ENCODE measurements at regions not wholly inside any gene's neighbourhood (a gene's known extent, or its start where the extent isn't known, plus 50 kb on each side); places are given as distances from the start of the nearest gene placed in this dataset.

GRCh38 chr12:98235301-98235700 lies 280.1 kb upstream of the TMPO start:
- TF ChIP-seq EZH2 (IDR thresholded peaks at IDR 0.05), result no peak
- TF ChIP-seq, protein P1, sequence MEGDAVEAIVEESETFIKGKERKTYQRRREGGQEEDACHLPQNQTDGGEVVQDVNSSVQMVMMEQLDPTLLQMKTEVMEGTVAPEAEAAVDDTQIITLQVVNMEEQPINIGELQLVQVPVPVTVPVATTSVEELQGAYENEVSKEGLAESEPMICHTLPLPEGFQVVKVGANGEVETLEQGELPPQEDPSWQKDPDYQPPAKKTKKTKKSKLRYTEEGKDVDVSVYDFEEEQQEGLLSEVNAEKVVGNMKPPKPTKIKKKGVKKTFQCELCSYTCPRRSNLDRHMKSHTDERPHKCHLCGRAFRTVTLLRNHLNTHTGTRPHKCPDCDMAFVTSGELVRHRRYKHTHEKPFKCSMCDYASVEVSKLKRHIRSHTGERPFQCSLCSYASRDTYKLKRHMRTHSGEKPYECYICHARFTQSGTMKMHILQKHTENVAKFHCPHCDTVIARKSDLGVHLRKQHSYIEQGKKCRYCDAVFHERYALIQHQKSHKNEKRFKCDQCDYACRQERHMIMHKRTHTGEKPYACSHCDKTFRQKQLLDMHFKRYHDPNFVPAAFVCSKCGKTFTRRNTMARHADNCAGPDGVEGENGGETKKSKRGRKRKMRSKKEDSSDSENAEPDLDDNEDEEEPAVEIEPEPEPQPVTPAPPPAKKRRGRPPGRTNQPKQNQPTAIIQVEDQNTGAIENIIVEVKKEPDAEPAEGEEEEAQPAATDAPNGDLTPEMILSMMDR (IDR thresholded peaks at IDR 0.05), result no peak
- no peak overlapping the region for H3K4me2 ChIP-seq

GRCh38 chr12:98238515-98239130 lies 276.8 kb upstream of the TMPO start:
- no peaks in the 10 kb centered on the region for H3K27me3 Mint-ChIP-seq (ENCODE audit: insufficient read depth, low read depth)
- Histone ChIP-seq H2AFZ (replicated peaks) (no peak overlapping the region), H4K20me1 (ENCODE audit: low read depth) (no peaks in the 10 kb centered on the region), H3F3A (ENCODE audit: low read depth) (no peaks in the 10 kb centered on the region), H3K4me2 (no peak overlapping the region), H3K79me2 (ENCODE audit: low read depth) (no peaks in the 10 kb centered on the region), H3K4me3 (no peak overlapping the region), H3K36me3 (no peaks in the 10 kb centered on the region), H3K9ac (no peak overlapping the region), H3K4me1 (peaks cover 15% of the 10 kb centered on the region), H3K27me3 (no peaks in the 10 kb centered on the region), H3K27ac (no peak overlapping the region), H3K9me3 (ENCODE audit: low read depth) (no peaks in the 10 kb centered on the region)
- peaks cover 10% of the 10 kb centered on the region for H3K4me1 Mint-ChIP-seq
- TF ChIP-seq EZH2phosphoT487 (IDR thresholded peaks at IDR 0.05) (no peak), EZH2 (IDR thresholded peaks at IDR 0.05) (no peak)
- TF ChIP-seq, protein P1 (IDR thresholded peaks at IDR 0.05), result no peak
- H3K9me3 Mint-ChIP-seq, result peaks cover 10% of the 10 kb centered on the region
- H3K36me3 Mint-ChIP-seq, result peaks cover 4% of the 10 kb centered on the region
- no peak overlapping the region for H3K27ac Mint-ChIP-seq
- DNase-seq (ENCODE audit: low spot score), result no peak
- no peak overlapping the region for H3K4me3 Mint-ChIP-seq

More at GRCh38 chr12:98235301-98235700, 280.1 kb upstream of the TMPO start:
- H3K36me3 Mint-ChIP-seq, result peaks cover 1% of the 10 kb centered on the region
- Histone ChIP-seq H3K27me3 (no peaks in the 10 kb centered on the region), H3F3A (ENCODE audit: low read depth) (no peaks in the 10 kb centered on the region), H3K4me1 (peaks cover 18% of the 10 kb centered on the region), H3K9ac (no peak overlapping the region), H2AFZ (replicated peaks) (no peak overlapping the region), H3K36me3 (no peaks in the 10 kb centered on the region), H3K4me3 (no peak overlapping the region), H4K20me1 (ENCODE audit: low read depth) (no peaks in the 10 kb centered on the region), H3K79me2 (ENCODE audit: low read depth) (no peaks in the 10 kb centered on the region), H3K9me3 (ENCODE audit: low read depth) (no peaks in the 10 kb centered on the region), H3K27ac (no peak overlapping the region)
- no peaks in the 10 kb centered on the region for H3K27me3 Mint-ChIP-seq (ENCODE audit: insufficient read depth, low read depth)
- no peak overlapping the region for H3K4me3 Mint-ChIP-seq
- no peak overlapping the region for H3K27ac Mint-ChIP-seq
- no peak for DNase-seq (ENCODE audit: low spot score)
- peaks cover 16% of the 10 kb centered on the region for H3K4me1 Mint-ChIP-seq
- peaks cover 3% of the 10 kb centered on the region for H3K9me3 Mint-ChIP-seq

- Histone ChIP-seq H3K4me2 (no peak overlapping the region), H3K4me3 (no peak overlapping the region), H3K9me3 (ENCODE audit: low read depth) (no peaks in the 10 kb centered on the region), H3F3A (ENCODE audit: low read depth) (no peaks in the 10 kb centered on the region), H3K79me2 (ENCODE audit: low read depth) (no peaks in the 10 kb centered on the region), H3K9ac (no peak overlapping the region), H3K27ac (no peak overlapping the region), H3K4me1 (no peaks in the 10 kb centered on the region), H3K27me3 (no peaks in the 10 kb centered on the region), H3K36me3 (no peaks in the 10 kb centered on the region), H4K20me1 (ENCODE audit: low read depth) (no peaks in the 10 kb centered on the region), H2AFZ (replicated peaks) (no peak overlapping the region)
- Mint-ChIP-seq H3K4me3 (no peak overlapping the region), H3K27me3 (ENCODE audit: insufficient read depth, low read depth) (no peaks in the 10 kb centered on the region), H3K36me3 (peaks cover 2% of the 10 kb centered on the region), H3K9me3 (peaks cover 7% of the 10 kb centered on the region), H3K4me1 (peaks cover 21% of the 10 kb centered on the region), H3K27ac (no peak overlapping the region)
- no peak for DNase-seq (ENCODE audit: low spot score)
- TF ChIP-seq, protein P1 (IDR thresholded peaks at IDR 0.05), result no peak
- TF ChIP-seq EZH2phosphoT487 (IDR thresholded peaks at IDR 0.05) (no peak), EZH2 (IDR thresholded peaks at IDR 0.05) (no peak)
Measured at GRCh38 chr12:98243190-98243589, 272.2 kb upstream of the TMPO start.
